ENCODE measurements at regions not wholly inside any gene's neighbourhood (a gene's known extent, or its start where the extent isn't known, plus 50 kb on each side); places are given as distances from the start of the nearest gene placed in this dataset.

GRCh38 chr19:31567776-31568175 is 218.5 kb upstream of the TSHZ3 start:
- no peak for TF ChIP-seq POLR2AphosphoS5 (IDR thresholded peaks at IDR 0.05; ENCODE audit: low read depth, low read length)
- no peak for TF ChIP-seq POLR2A (IDR thresholded peaks at IDR 0.05; ENCODE audit: low read depth, low read length)

All from GM12892 (cell line).